RWPE2 (cell line): ENCODE measurements at regions not wholly inside any gene's neighbourhood (a gene's known extent, or its start where the extent isn't known, plus 50 kb on each side); places are given as distances from the start of the nearest gene placed in this dataset.

ENCODE experiments used
- ATAC-seq: fragments of 200-7000 bp; cut with Tn5 transposase; 3 replicates; pipeline ENCODE4 v1.9.1; 2021; ENCODE audit warnings: low read depth
- DNase-seq: peaks from one replicate; pipeline ENCODE4 v3.0.0-alpha.2; 2020; ENCODE audit warnings: low spot score
- H3K27ac ChIP-seq: fragments of 450-650 bp; 2 replicates; pipeline ENCODE4 v1.5.1; 2017; ENCODE audit warnings: mild to moderate bottlenecking; ENCODE audit not compliant: poor library complexity, severe bottlenecking
- H3K27me3 ChIP-seq: fragments of 250-450 bp; sonication (Bioruptor Pico); 2 replicates; pipeline ENCODE4 v1.5.1; 2021; ENCODE audit warnings: mild to moderate bottlenecking, moderate library complexity; ENCODE audit not compliant: insufficient read depth, poor library complexity, severe bottlenecking
- H3K36me3 ChIP-seq: fragments of 250-450 bp; sonication (Bioruptor Pico); 2 replicates; pipeline ENCODE4 v1.5.1; 2020; ENCODE audit warnings: low read depth, mild to moderate bottlenecking, moderate library complexity
- H3K4me1 ChIP-seq: fragments of 250-450 bp; sonication (Bioruptor Pico); 2 replicates; pipeline ENCODE4 v1.5.1; 2021; ENCODE audit warnings: mild to moderate bottlenecking, moderate library complexity; ENCODE audit not compliant: insufficient read depth, poor library complexity, severe bottlenecking
- H3K4me3 ChIP-seq: fragments of 250-450 bp; sonication (Bioruptor Pico); 2 replicates; pipeline ENCODE4 v1.5.1; 2021; ENCODE audit warnings: mild to moderate bottlenecking, moderate library complexity; ENCODE audit not compliant: severe bottlenecking
- H3K9me3 ChIP-seq: fragments of 250-450 bp; sonication (Bioruptor Pico); 2 replicates; pipeline ENCODE4 v1.5.1; 2021; ENCODE audit warnings: mild to moderate bottlenecking, moderate library complexity; ENCODE audit not compliant: severe bottlenecking
- CTCF ChIP-seq: fragments of 450-650 bp; IDR thresholded peaks from one replicate; pipeline ENCODE4 v1.5.1; 2017; ENCODE audit warnings: mild to moderate bottlenecking, moderate library complexity; ENCODE audit not compliant: poor library complexity, severe bottlenecking

- no peaks in the 10 kb centered on the region for H3K9me3 ChIP-seq
These were observed 713.8 kb upstream of the MEF2C start for GRCh38 chr5:89596821-89597220.

DNA sequence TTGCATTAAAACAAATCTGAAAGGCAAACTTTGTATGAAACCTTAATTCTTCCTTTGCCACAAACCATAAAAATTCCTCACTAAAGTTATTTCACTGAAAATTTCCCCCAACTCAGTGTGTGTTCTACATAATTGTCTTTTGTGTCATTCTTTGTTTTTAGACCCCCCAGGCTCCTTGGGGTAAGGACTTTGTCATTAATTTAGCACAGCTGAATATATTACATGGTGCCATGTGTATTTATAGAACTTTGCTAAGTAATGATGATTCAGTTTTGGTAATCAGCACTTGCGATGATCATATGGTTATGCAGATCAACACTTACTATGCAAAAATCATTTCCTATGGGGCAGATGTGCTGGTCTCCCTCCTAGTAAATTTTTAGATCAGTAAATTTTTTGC lies 712.1 kb upstream of the MEF2C start:
- H3K27me3 ChIP-seq: peaks cover 10% of the 10 kb centered on the region
- no peaks in the 10 kb centered on the region for H3K4me1 ChIP-seq
- ATAC-seq (no peak), DNase-seq (no peak)
- H3K27ac ChIP-seq: no peak overlapping the region
- H3K36me3 ChIP-seq: no peaks in the 10 kb centered on the region
- H3K4me3 ChIP-seq: no peak overlapping the region
- no peaks in the 10 kb centered on the region for H3K9me3 ChIP-seq
- no peak for TF ChIP-seq CTCF

More at GRCh38 chr5:89596821-89597220, 713.8 kb upstream of the MEF2C start:
- H3K27ac ChIP-seq: no peak overlapping the region
- no peaks in the 10 kb centered on the region for H3K4me1 ChIP-seq
- ATAC-seq: no peak
- no peaks in the 10 kb centered on the region for H3K36me3 ChIP-seq
- DNase-seq: no peak
- no peak for TF ChIP-seq CTCF
- peaks cover 10% of the 10 kb centered on the region for H3K27me3 ChIP-seq
- no peak overlapping the region for H3K4me3 ChIP-seq

- Histone ChIP-seq H3K4me1 (peaks cover 21% of the 10 kb centered on the region), H3K4me3 (no peak overlapping the region), H3K36me3 (no peaks in the 10 kb centered on the region), H3K9me3 (no peaks in the 10 kb centered on the region), H3K27ac (peak overlapping the region; percentile 45), H3K27me3 (no peaks in the 10 kb centered on the region)
- DNase-seq (no peak), ATAC-seq (peak; percentile 100)
- no peak for TF ChIP-seq CTCF
These were observed 701.5 kb upstream of the MEF2C start for GRCh38 chr5:89584339-89584956.

- H3K27ac ChIP-seq: peak overlapping the region; percentile 45
- no peaks in the 10 kb centered on the region for H3K27me3 ChIP-seq
- no peak for TF ChIP-seq CTCF
These were observed 700.5 kb upstream of the MEF2C start for GRCh38 chr5:89583534-89583933.

GRCh38 chr5:89582768-89583339 lies 699.9 kb upstream of the MEF2C start:
- Histone ChIP-seq H3K9me3 (no peaks in the 10 kb centered on the region), H3K4me3 (no peak overlapping the region), H3K27ac (no peak overlapping the region), H3K27me3 (no peaks in the 10 kb centered on the region), H3K36me3 (no peaks in the 10 kb centered on the region), H3K4me1 (peaks cover 21% of the 10 kb centered on the region)
- no peak for ATAC-seq
- no peak for DNase-seq
- TF ChIP-seq CTCF: no peak

More at GRCh38 chr5:89583534-89583933, 700.5 kb upstream of the MEF2C start:
- peaks cover 21% of the 10 kb centered on the region for H3K4me1 ChIP-seq
- no peaks in the 10 kb centered on the region for H3K36me3 ChIP-seq
- ATAC-seq (no peak), DNase-seq (no peak)
- no peak overlapping the region for H3K4me3 ChIP-seq
- H3K9me3 ChIP-seq: no peaks in the 10 kb centered on the region
